Stimulated activated naive CD4-positive, alpha-beta T cell (primary cell): ENCODE measurements at regions not wholly inside any gene's neighbourhood (a gene's known extent, or its start where the extent isn't known, plus 50 kb on each side); places are given as distances from the start of the nearest gene placed in this dataset.

Experiments
- DNase-seq, 6 experiments: peaks; one replicate each; lab custom pipeline; 2025; lab: John Stamatoyannopoulos, UW

- DNase-seq: no peak
Observed at GRCh38 chr16:86868070-86868469, 289.7 kb downstream of the FOXL1 start.

GRCh38 chr16:86868786-86869185, 290.4 kb downstream of the FOXL1 start:
- DNase-seq: no peak

- DNase-seq: no peak
Observed at GRCh38 chr16:86869288-86870022, 291.1 kb downstream of the FOXL1 start.

- no peak for DNase-seq
Observed at GRCh38 chr16:86870380-86870779, 292.0 kb downstream of the FOXL1 start.

- DNase-seq: no peak
Observed at GRCh38 chr16:86872131-86872530, 293.8 kb downstream of the FOXL1 start.

GRCh38 chr16:86872833-86873232, 294.5 kb downstream of the FOXL1 start:
- no peak for DNase-seq

GRCh38 chr16:86874141-86874540, 295.8 kb downstream of the FOXL1 start:
- DNase-seq: no peak

GRCh38 chr16:86876499-86876898, 298.1 kb downstream of the FOXL1 start:
- DNase-seq: no peak

GRCh38 chr16:86877108-86877507, 298.8 kb downstream of the FOXL1 start:
- DNase-seq: no peak

- no peak for DNase-seq
Observed at GRCh38 chr16:86877835-86878234, 299.5 kb downstream of the FOXL1 start.

GRCh38 chr16:86878236-86879080, 300.1 kb downstream of the FOXL1 start:
- no peak for DNase-seq

GRCh38 chr16:86879268-86879667, 300.9 kb downstream of the FOXL1 start:
- DNase-seq: no peak

- no peak for DNase-seq
Observed at GRCh38 chr16:86880316-86881117, 302.2 kb downstream of the FOXL1 start.

- DNase-seq: no peak
Observed at GRCh38 chr16:86881118-86881510, 302.8 kb downstream of the FOXL1 start.

GRCh38 chr16:86881861-86882273, 303.5 kb downstream of the FOXL1 start:
- DNase-seq: no peak

GRCh38 chr16:86882586-86883280, 304.4 kb downstream of the FOXL1 start:
- no peak for DNase-seq

GRCh38 chr16:86883583-86884389, 305.4 kb downstream of the FOXL1 start:
- DNase-seq: no peak

GRCh38 chr16:86884390-86884650, 306.0 kb downstream of the FOXL1 start:
- DNase-seq: no peak

- DNase-seq: no peak
Observed at GRCh38 chr16:86885139-86885538, 306.8 kb downstream of the FOXL1 start.

- DNase-seq: no peak
Observed at GRCh38 chr16:86886651-86887050, 308.3 kb downstream of the FOXL1 start.

GRCh38 chr16:86887416-86887815, 309.1 kb downstream of the FOXL1 start:
- DNase-seq: no peak
